H9 (cell line): ENCODE measurements at regions not wholly inside any gene's neighbourhood (a gene's known extent, or its start where the extent isn't known, plus 50 kb on each side); places are given as distances from the start of the nearest gene placed in this dataset.

Experiments
- DNase-seq: peaks from one replicate; pipeline ENCODE4 v3.0.0-alpha.2; 2017
- H2AFZ ChIP-seq: one replicate; pipeline ENCODE4 v1.6.1; 2013; ENCODE audit warnings: mild to moderate bottlenecking, low read length, control low read depth, moderate library complexity
- H2AK5ac ChIP-seq: 2 replicates; pipeline ENCODE4 v1.6.1; 2013; ENCODE audit warnings: low read length, control low read depth, mixed read lengths; ENCODE audit not compliant: insufficient read length
- H2BK120ac ChIP-seq: one replicate; pipeline ENCODE4 v1.6.1; 2013; ENCODE audit warnings: low read depth, mild to moderate bottlenecking, low read length, control low read depth, inconsistent platforms; ENCODE audit not compliant: poor library complexity, severe bottlenecking
- H2BK12ac ChIP-seq: 2 replicates; pipeline ENCODE4 v1.6.1; 2013; ENCODE audit warnings: low read length, control low read depth, mixed read lengths, low read depth; ENCODE audit not compliant: insufficient read length
- H2BK15ac ChIP-seq: 2 replicates; pipeline ENCODE4 v1.6.1; 2013; ENCODE audit warnings: low read depth, low read length, control low read depth
- H2BK20ac ChIP-seq: one replicate; pipeline ENCODE4 v1.6.1; 2013; ENCODE audit warnings: low read depth, mild to moderate bottlenecking, low read length, control low read depth, inconsistent platforms; ENCODE audit not compliant: poor library complexity, severe bottlenecking
- H2BK5ac ChIP-seq: 2 replicates; pipeline ENCODE4 v1.6.1; 2013; ENCODE audit warnings: low read length, control low read depth, mixed read lengths; ENCODE audit not compliant: insufficient read length
- H3K14ac ChIP-seq: 2 replicates; pipeline ENCODE4 v1.6.1; 2013; ENCODE audit warnings: low read length, control low read depth; ENCODE audit not compliant: insufficient read depth
- H3K18ac ChIP-seq: 2 replicates; pipeline ENCODE4 v1.6.1; 2013; ENCODE audit warnings: low read depth, mild to moderate bottlenecking, mixed read lengths, low read length, control low read depth; ENCODE audit not compliant: insufficient read length
- H3K23ac ChIP-seq: 2 replicates; pipeline ENCODE4 v1.6.1; 2013; ENCODE audit warnings: low read length, control low read depth, mixed read lengths, low read depth; ENCODE audit not compliant: insufficient read length
- H3K23me2 ChIP-seq: 2 replicates; pipeline ENCODE4 v1.6.1; 2013; ENCODE audit warnings: low read depth, mild to moderate bottlenecking, mixed read lengths, low read length, control low read depth; ENCODE audit not compliant: insufficient read length, poor library complexity, severe bottlenecking
- H3K27ac ChIP-seq: 2 replicates; pipeline ENCODE4 v1.5.1; 2013; ENCODE audit warnings: low read length, control low read depth, mixed read lengths, low read depth; ENCODE audit not compliant: insufficient read length
- H3K27me3 ChIP-seq: 2 replicates; pipeline ENCODE4 v1.6.1; 2013; ENCODE audit warnings: low read length, control low read depth, inconsistent platforms; ENCODE audit not compliant: insufficient read depth
- H3K4ac ChIP-seq: 2 replicates; pipeline ENCODE4 v1.6.1; 2013; ENCODE audit warnings: low read depth, mild to moderate bottlenecking, control low read depth, inconsistent platforms, low read length, moderate library complexity
- H3K4me1 ChIP-seq: 2 replicates; pipeline ENCODE4 v1.6.1; 2013; ENCODE audit warnings: low read length, control low read depth, inconsistent platforms; ENCODE audit not compliant: insufficient read depth
- H3K4me2 ChIP-seq: 2 replicates; pipeline ENCODE4 v1.6.1; 2013; ENCODE audit warnings: low read length, control low read depth, mixed read lengths; ENCODE audit not compliant: insufficient read length, insufficient read depth
- H3K56ac ChIP-seq: 2 replicates; pipeline ENCODE4 v1.6.1; 2013; ENCODE audit warnings: low read depth, mild to moderate bottlenecking, mixed read lengths, low read length, control low read depth; ENCODE audit not compliant: insufficient read length
- H3K79me1 ChIP-seq: 2 replicates; pipeline ENCODE4 v1.6.1; 2013; ENCODE audit warnings: low read depth, mild to moderate bottlenecking, moderate library complexity, low read length, control low read depth, inconsistent platforms; ENCODE audit not compliant: insufficient read depth, poor library complexity, severe bottlenecking
- H3K79me2 ChIP-seq: 2 replicates; pipeline ENCODE4 v1.6.1; 2013; ENCODE audit warnings: low read length, control low read depth, inconsistent platforms; ENCODE audit not compliant: insufficient read depth
- H3K9ac ChIP-seq: 2 replicates; pipeline ENCODE4 v1.6.1; 2013; ENCODE audit warnings: low read length, control low read depth, mixed read lengths; ENCODE audit not compliant: insufficient read length; ENCODE audit errors: extremely low read depth
- H3K9me3 ChIP-seq: one replicate; pipeline ENCODE4 v1.6.1; 2013; ENCODE audit warnings: low read depth, low read length, inconsistent platforms; ENCODE audit not compliant: control insufficient read depth
- H3T11ph ChIP-seq: one replicate; pipeline ENCODE4 v1.6.1; 2013; ENCODE audit warnings: mild to moderate bottlenecking, low read length, control low read depth, inconsistent platforms
- H4K20me1 ChIP-seq: one replicate; pipeline ENCODE4 v1.6.1; 2013; ENCODE audit not compliant: control insufficient read depth, insufficient read length, insufficient read depth
- H4K5ac ChIP-seq: 2 replicates; pipeline ENCODE4 v1.6.1; 2013; ENCODE audit warnings: low read depth, mild to moderate bottlenecking, mixed read lengths, low read length, control low read depth; ENCODE audit not compliant: insufficient read length
- H4K8ac ChIP-seq: replicated peaks from 2 replicates; pipeline ENCODE4 v1.6.1; 2013; ENCODE audit warnings: low read length, control low read depth, mixed read lengths, low read depth; ENCODE audit not compliant: insufficient read length
- H4K91ac ChIP-seq: 2 replicates; pipeline ENCODE4 v1.6.1; 2013; ENCODE audit warnings: low read depth, mild to moderate bottlenecking, moderate library complexity, mixed read lengths, low read length, control low read depth; ENCODE audit not compliant: insufficient read length
- H3K27ac Mint-ChIP-seq, 3 experiments: 2 replicates in 2 of 3; 3 replicates in 1 of 3; pipeline ENCODE4 v1.8.0; 2020 to 2021; ENCODE audit warnings: mixed read lengths in 3 of 3, mild to moderate bottlenecking in 1 of 3, moderate library complexity in 1 of 3
- H3K27me3 Mint-ChIP-seq: 2 replicates; pipeline ENCODE4 v1.8.0; 2021; ENCODE audit warnings: low read depth, mild to moderate bottlenecking, moderate library complexity, mixed read lengths
- H3K36me3 Mint-ChIP-seq, 3 experiments: 2 replicates in 2 of 3; 3 replicates in 1 of 3; pipeline ENCODE4 v1.8.0; 2020 to 2021; ENCODE audit warnings: low read depth in 3 of 3, mixed read lengths in 3 of 3; ENCODE audit not compliant: insufficient read depth in 1 of 3
- H3K4me1 Mint-ChIP-seq, 2 experiments: 2 replicates each; pipeline ENCODE4 v1.8.0; 2020; ENCODE audit warnings: mixed read lengths in 2 of 2
- H3K4me3 Mint-ChIP-seq, 2 experiments: 2 replicates in 1 of 2; 3 replicates in 1 of 2; pipeline ENCODE4 v1.8.0; 2020 to 2021; ENCODE audit warnings: mild to moderate bottlenecking in 2 of 2, mixed read lengths in 2 of 2, moderate library complexity in 1 of 2
- H3K9me3 Mint-ChIP-seq, 2 experiments: 2 replicates in 1 of 2; 3 replicates in 1 of 2; pipeline ENCODE4 v1.8.0; 2020; ENCODE audit warnings: mild to moderate bottlenecking in 2 of 2, mixed read lengths in 2 of 2, moderate library complexity in 1 of 2
- WGBS: extraction: QIAGEN DNeasy Blood & Tissue Kit; methylation state at CpG from one replicate; pipeline ENCODE4 v1.1.7; 2013; ENCODE audit warnings: missing lambda C conversion rate, low lambda C conversion rate, mixed read lengths; ENCODE audit not compliant: insufficient read length; ENCODE audit errors: extremely low coverage; 5-methylcytosine and 5-hydroxymethylcytosine counted together
- TF ChIP-seq, protein P1 (sequence below): fragments of 200-600 bp; sonication (generic); conservative IDR thresholded peaks from 3 replicates; pipeline ENCODE4 v1.8.0; 2021; ENCODE audit warnings: antibody characterized with exemption, mild to moderate bottlenecking

DNA sequence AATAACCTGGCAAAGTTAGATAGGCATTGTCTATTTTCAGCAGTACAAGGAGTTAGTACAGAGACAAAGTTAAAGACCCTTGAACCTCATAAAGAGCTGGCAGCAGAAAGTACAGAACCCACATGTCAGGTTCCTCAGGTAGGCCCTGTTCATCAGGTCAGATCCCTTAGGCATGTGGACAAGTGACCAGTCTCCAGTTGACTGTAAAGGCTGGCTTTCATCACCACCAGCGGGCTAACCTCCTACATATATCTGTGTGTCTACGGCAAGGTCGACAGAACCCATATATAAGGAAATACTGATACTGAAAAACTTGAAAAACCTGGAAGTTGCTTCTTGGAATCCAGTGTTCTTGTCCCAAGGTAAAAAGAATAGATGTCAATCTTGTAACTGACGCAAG is 223.1 kb upstream of the SGK1 start:
- H2BK120ac ChIP-seq, result no peak overlapping the region
- H2BK15ac ChIP-seq, result no peak overlapping the region
- no peaks in the 10 kb centered on the region for H3K4me1 ChIP-seq
- H3K4ac ChIP-seq, result no peak overlapping the region
- H4K5ac ChIP-seq, result no peak overlapping the region
- no peak overlapping the region for H3K23ac ChIP-seq
- no peak overlapping the region for H3K9ac ChIP-seq
- no peak overlapping the region for H2BK5ac ChIP-seq
- TF ChIP-seq, protein P1, sequence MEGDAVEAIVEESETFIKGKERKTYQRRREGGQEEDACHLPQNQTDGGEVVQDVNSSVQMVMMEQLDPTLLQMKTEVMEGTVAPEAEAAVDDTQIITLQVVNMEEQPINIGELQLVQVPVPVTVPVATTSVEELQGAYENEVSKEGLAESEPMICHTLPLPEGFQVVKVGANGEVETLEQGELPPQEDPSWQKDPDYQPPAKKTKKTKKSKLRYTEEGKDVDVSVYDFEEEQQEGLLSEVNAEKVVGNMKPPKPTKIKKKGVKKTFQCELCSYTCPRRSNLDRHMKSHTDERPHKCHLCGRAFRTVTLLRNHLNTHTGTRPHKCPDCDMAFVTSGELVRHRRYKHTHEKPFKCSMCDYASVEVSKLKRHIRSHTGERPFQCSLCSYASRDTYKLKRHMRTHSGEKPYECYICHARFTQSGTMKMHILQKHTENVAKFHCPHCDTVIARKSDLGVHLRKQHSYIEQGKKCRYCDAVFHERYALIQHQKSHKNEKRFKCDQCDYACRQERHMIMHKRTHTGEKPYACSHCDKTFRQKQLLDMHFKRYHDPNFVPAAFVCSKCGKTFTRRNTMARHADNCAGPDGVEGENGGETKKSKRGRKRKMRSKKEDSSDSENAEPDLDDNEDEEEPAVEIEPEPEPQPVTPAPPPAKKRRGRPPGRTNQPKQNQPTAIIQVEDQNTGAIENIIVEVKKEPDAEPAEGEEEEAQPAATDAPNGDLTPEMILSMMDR, result no peak
- H4K20me1 ChIP-seq, result no peaks in the 10 kb centered on the region
- H3K27me3 ChIP-seq, result no peaks in the 10 kb centered on the region
- H3K27ac Mint-ChIP-seq, result no peak overlapping the region
- H3K27ac ChIP-seq, result no peak overlapping the region
- H3K23me2 ChIP-seq, result no peaks in the 10 kb centered on the region
- no peak overlapping the region for H3K56ac ChIP-seq
- H3K9me3 Mint-ChIP-seq, result no peaks in the 10 kb centered on the region
- no peak for DNase-seq
- no CpG with 5 or more reads among the region's 4 CpGs for WGBS
- H4K8ac ChIP-seq, result no peak overlapping the region
- no peaks in the 10 kb centered on the region for H3K36me3 Mint-ChIP-seq
- no peak overlapping the region for H4K91ac ChIP-seq
- no peaks in the 10 kb centered on the region for H3K79me1 ChIP-seq
- H3K27me3 Mint-ChIP-seq, result no peaks in the 10 kb centered on the region
- H3K18ac ChIP-seq, result no peak overlapping the region
- no peak overlapping the region for H3K4me2 ChIP-seq
- H2AK5ac ChIP-seq, result no peak overlapping the region
- H3K9me3 ChIP-seq, result no peaks in the 10 kb centered on the region
- no peak overlapping the region for H2AFZ ChIP-seq
- no peak overlapping the region for H3T11ph ChIP-seq
- H3K14ac ChIP-seq, result no peak overlapping the region
- no peak overlapping the region for H2BK12ac ChIP-seq
- H3K79me2 ChIP-seq, result 0 out of 2 replicates have a peak, but pooled peaks cover 1% of the 10 kb centered on the region
- H3K4me1 Mint-ChIP-seq, result peaks cover 2 to 8% of the 10 kb centered on the region in 2 experiments; a peak in 3 of 4 replicates
- no peak overlapping the region for H3K4me3 Mint-ChIP-seq
- H2BK20ac ChIP-seq, result no peak overlapping the region
